OCI-LY7 (cell line): ENCODE measurements at regions not wholly inside any gene's neighbourhood (a gene's known extent, or its start where the extent isn't known, plus 50 kb on each side); places are given as distances from the start of the nearest gene placed in this dataset.

Source experiments
- BruUV-seq: library from RNA; stranded (reverse); fragments of 400-500 nt; replicated peaks from 2 replicates; lab custom pipeline; 2021; lab: Mats Ljungman, UMichigan
- CTCF ChIA-PET: fragments of 300-600 bp; sonication (Branson Sonifier 250); formaldehyde crosslinking; loops from one replicate; lab custom pipeline; 2022; ENCODE audit warnings: antibody characterized with exemption; ENCODE audit not compliant: unreplicated experiment; lab: Charles Lee
- POLR2A ChIA-PET: fragments of 300-600 bp; sonication (Branson Sonifier 250); formaldehyde crosslinking; loops from one replicate; lab custom pipeline; 2022; ENCODE audit warnings: antibody characterized with exemption; lab: Charles Lee
- DNase-seq: peaks from one replicate; pipeline ENCODE4 v3.0.0-alpha.2; 2015; ENCODE audit warnings: low spot score
- H2AFZ ChIP-seq: fragments of 200-600 bp; sonication (generic), shearing (Covaris generic); 2 replicates; pipeline ENCODE4 v1.6.1; 2014; ENCODE audit warnings: mild to moderate bottlenecking, antibody characterized with exemption, low read length, moderate library complexity
- H3K27ac ChIP-seq: fragments of 200-600 bp; sonication (generic); 2 replicates; pipeline ENCODE4 v1.5.1; 2014; ENCODE audit warnings: mixed run types, low read depth, mild to moderate bottlenecking, moderate library complexity, low read length, inconsistent platforms; ENCODE audit not compliant: poor library complexity, severe bottlenecking
- H3K36me3 ChIP-seq: fragments of 200-600 bp; sonication (generic); 2 replicates; pipeline ENCODE4 v1.6.1; 2014; ENCODE audit warnings: mild to moderate bottlenecking, antibody characterized with exemption, low read length, moderate library complexity, mixed read lengths; ENCODE audit not compliant: insufficient read depth
- H3K4me1 ChIP-seq: fragments of 200-600 bp; sonication (generic); 2 replicates; pipeline ENCODE4 v1.5.1; 2014; ENCODE audit warnings: mild to moderate bottlenecking, low read length; ENCODE audit not compliant: insufficient read depth, poor library complexity, severe bottlenecking
- H3K4me2 ChIP-seq: fragments of 200-600 bp; sonication (generic); 2 replicates; pipeline ENCODE4 v1.6.1; 2014; ENCODE audit warnings: mild to moderate bottlenecking, low read length
- H3K4me3 ChIP-seq: fragments of 200-600 bp; sonication (generic); 2 replicates; pipeline ENCODE4 v1.5.1; 2014; ENCODE audit warnings: mild to moderate bottlenecking, low read depth, low read length; ENCODE audit not compliant: poor library complexity, severe bottlenecking
- H3K79me2 ChIP-seq: fragments of 200-600 bp; sonication (generic); 2 replicates; pipeline ENCODE4 v1.6.1; 2016; ENCODE audit warnings: low read depth, mild to moderate bottlenecking, low read length, moderate library complexity, mixed read lengths; ENCODE audit not compliant: insufficient read depth
- H3K9me2 ChIP-seq: fragments of 200-600 bp; sonication (generic); 2 replicates; pipeline ENCODE4 v1.6.1; 2016; ENCODE audit warnings: mild to moderate bottlenecking, low read length, mixed read lengths; ENCODE audit not compliant: insufficient read depth
- H3K9me3 ChIP-seq: fragments of 200-600 bp; sonication (generic); 2 replicates; pipeline ENCODE4 v1.6.1; 2014; ENCODE audit warnings: mild to moderate bottlenecking, mixed run types, low read length, mixed read lengths
- H4K20me1 ChIP-seq: fragments of 200-600 bp; sonication (generic); 2 replicates; pipeline ENCODE4 v1.6.1; 2014; ENCODE audit warnings: mild to moderate bottlenecking, antibody characterized with exemption, low read length, moderate library complexity, mixed read lengths; ENCODE audit not compliant: insufficient read depth
- EZH2phosphoT487 ChIP-seq: fragments of 200-600 bp; sonication (generic); IDR thresholded peaks from 2 replicates; pipeline ENCODE4 v1.6.1; 2018; ENCODE audit warnings: low read depth, borderline replicate concordance, mild to moderate bottlenecking, mixed run types, antibody characterized with exemption, low read length, moderate library complexity, mixed read lengths
- intact Hi-C: fragments of 100-400 bp; cut with micrococcal nuclease; formaldehyde crosslinking; loops from one replicate; pipeline ENCODE4 v1.10.0; 2022; ENCODE audit not compliant: unreplicated experiment
- TF ChIP-seq, protein P1 (sequence below): fragments of 200-600 bp; sonication (generic); conservative IDR thresholded peaks from 2 replicates; pipeline ENCODE4 v1.5.1; 2014; ENCODE audit warnings: mild to moderate bottlenecking, antibody characterized with exemption, low read length, moderate library complexity, mixed read lengths

DNA sequence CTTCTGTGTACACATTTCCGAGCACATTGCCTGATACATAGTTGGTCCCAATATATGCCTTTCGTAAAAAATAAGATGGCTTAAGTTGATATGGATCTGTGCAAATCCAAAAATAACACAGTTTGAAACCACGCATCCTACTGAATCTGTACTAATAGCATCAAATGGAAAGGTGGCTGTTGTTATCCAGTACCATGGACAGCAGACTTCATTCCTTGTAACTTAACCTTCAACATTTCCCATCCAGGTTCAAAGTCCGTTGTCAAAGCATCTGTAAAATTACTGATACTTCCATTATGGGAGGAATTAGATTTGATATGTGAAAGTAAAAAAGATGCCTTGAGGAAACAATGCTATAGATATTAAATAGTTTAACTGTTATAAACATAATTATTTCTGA lies 65.5 kb upstream of the C3orf49 start:
- CTCF ChIA-PET = no interaction called here

DNA sequence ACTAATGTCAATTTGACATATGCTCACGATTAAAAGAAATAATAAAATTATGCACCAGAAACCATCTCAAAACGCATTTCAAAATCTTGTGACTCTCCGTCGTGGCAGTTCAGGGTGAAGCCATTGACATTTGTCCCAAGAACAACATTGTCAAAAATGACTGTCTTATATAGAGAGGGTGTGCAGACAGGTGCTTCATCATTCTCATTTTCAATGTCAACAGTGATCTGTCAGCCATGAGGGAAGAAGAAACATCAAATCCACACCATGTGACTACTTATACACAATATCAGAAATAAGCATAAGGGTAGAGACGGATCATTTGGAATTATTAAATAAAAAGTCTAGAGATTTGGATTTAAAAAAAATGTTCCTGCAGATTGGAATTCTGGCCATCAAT lies 65.1 kb upstream of the C3orf49 start:
- intact Hi-C loops = no loop called here
- no peaks in the 10 kb centered on the region for H3K9me2 ChIP-seq
- no peaks in the 10 kb centered on the region for H3K9me3 ChIP-seq
- no peak overlapping the region for H3K4me2 ChIP-seq
- CTCF ChIA-PET = no interaction called here
- H3K4me3 ChIP-seq = no peak overlapping the region
- TF ChIP-seq, protein P1, sequence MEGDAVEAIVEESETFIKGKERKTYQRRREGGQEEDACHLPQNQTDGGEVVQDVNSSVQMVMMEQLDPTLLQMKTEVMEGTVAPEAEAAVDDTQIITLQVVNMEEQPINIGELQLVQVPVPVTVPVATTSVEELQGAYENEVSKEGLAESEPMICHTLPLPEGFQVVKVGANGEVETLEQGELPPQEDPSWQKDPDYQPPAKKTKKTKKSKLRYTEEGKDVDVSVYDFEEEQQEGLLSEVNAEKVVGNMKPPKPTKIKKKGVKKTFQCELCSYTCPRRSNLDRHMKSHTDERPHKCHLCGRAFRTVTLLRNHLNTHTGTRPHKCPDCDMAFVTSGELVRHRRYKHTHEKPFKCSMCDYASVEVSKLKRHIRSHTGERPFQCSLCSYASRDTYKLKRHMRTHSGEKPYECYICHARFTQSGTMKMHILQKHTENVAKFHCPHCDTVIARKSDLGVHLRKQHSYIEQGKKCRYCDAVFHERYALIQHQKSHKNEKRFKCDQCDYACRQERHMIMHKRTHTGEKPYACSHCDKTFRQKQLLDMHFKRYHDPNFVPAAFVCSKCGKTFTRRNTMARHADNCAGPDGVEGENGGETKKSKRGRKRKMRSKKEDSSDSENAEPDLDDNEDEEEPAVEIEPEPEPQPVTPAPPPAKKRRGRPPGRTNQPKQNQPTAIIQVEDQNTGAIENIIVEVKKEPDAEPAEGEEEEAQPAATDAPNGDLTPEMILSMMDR = no peak
- TF ChIP-seq EZH2phosphoT487 = no peak
- no peaks in the 10 kb centered on the region for H3K4me1 ChIP-seq
- POLR2A ChIA-PET = no interaction called here
- BruUV-seq = no TSS peak
- H3K79me2 ChIP-seq = no peaks in the 10 kb centered on the region
- no peaks in the 10 kb centered on the region for H3K36me3 ChIP-seq
- no peak for DNase-seq
- no peaks in the 10 kb centered on the region for H4K20me1 ChIP-seq
- H2AFZ ChIP-seq = no peak overlapping the region
- H3K27ac ChIP-seq = no peak overlapping the region

More for the DNA sequence above, 65.5 kb upstream of the C3orf49 start:
- no peak overlapping the region for H3K4me3 ChIP-seq
- H3K4me2 ChIP-seq = no peak overlapping the region
- no peak for DNase-seq
- no TSS peak for BruUV-seq
- POLR2A ChIA-PET = no interaction called here
- no peaks in the 10 kb centered on the region for H3K79me2 ChIP-seq
- H3K9me3 ChIP-seq = no peaks in the 10 kb centered on the region
- no peak for TF ChIP-seq EZH2phosphoT487
- TF ChIP-seq, protein P1 = no peak
- intact Hi-C loops = no loop called here
- H3K27ac ChIP-seq = no peak overlapping the region
- no peaks in the 10 kb centered on the region for H3K4me1 ChIP-seq
- H4K20me1 ChIP-seq = no peaks in the 10 kb centered on the region
- H3K36me3 ChIP-seq = no peaks in the 10 kb centered on the region
- no peak overlapping the region for H2AFZ ChIP-seq
- H3K9me2 ChIP-seq = no peaks in the 10 kb centered on the region

DNA sequence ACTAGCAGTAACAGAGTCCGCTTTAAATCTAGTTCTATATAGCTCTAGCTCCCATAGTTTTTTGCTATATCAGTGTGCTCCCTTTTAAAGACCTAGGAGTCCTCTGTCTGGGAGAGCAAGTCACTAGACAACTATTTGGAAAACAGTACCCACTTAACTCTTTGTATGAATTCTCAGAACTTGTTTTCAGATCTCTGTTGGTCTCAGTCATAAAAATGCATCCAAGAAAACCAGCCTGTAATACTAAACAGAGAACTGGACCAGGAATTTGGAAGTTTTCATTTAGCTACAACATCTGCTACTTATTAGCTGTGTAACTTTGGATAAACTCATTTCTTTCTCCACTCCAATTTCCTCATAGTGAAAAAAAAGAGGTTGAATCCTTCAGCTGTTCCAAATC lies 56.9 kb upstream of the C3orf49 start:
- H4K20me1 ChIP-seq = no peaks in the 10 kb centered on the region
- no peaks in the 10 kb centered on the region for H3K4me1 ChIP-seq
- no peak overlapping the region for H3K4me3 ChIP-seq
- no peaks in the 10 kb centered on the region for H3K79me2 ChIP-seq
- H3K36me3 ChIP-seq = no peaks in the 10 kb centered on the region
- H3K27ac ChIP-seq = no peak overlapping the region
- H3K9me2 ChIP-seq = no peaks in the 10 kb centered on the region
- intact Hi-C loops = no loop called here
- ChIA-PET POLR2A (no interaction called here), CTCF (no interaction called here)
- H3K4me2 ChIP-seq = no peak overlapping the region
- BruUV-seq = no TSS peak
- DNase-seq = no peak
- H3K9me3 ChIP-seq = no peaks in the 10 kb centered on the region
- TF ChIP-seq EZH2phosphoT487 = no peak
- TF ChIP-seq, protein P1 = no peak
- no peak overlapping the region for H2AFZ ChIP-seq
